ENCODE measurements at regions not wholly inside any gene's neighbourhood (a gene's known extent, or its start where the extent isn't known, plus 50 kb on each side); places are given as distances from the start of the nearest gene placed in this dataset.

GRCh38 chr5:102068870-102069269, 227.2 kb downstream of the SLCO4C1 start:
- TF ChIP-seq CTCF (IDR thresholded peaks at IDR 0.05 in 4 of 5, conservative IDR thresholded peaks at IDR 0.05 in 1 of 5) (no peak), POLR2A (IDR thresholded peaks at IDR 0.05) (no peak)
